H1 (cell line): ENCODE measurements at regions not wholly inside any gene's neighbourhood (a gene's known extent, or its start where the extent isn't known, plus 50 kb on each side); places are given as distances from the start of the nearest gene placed in this dataset.

Experiments
- TAF1 ChIP-seq: IDR thresholded peaks from 2 replicates; pipeline ENCODE4 v1.6.1; 2011; ENCODE audit warnings: mild to moderate bottlenecking, low read depth, low read length
- TF ChIP-seq, protein P1 (sequence below): IDR thresholded peaks from 2 replicates; pipeline ENCODE4 v1.6.1; 2012; ENCODE audit warnings: inconsistent platforms

DNA sequence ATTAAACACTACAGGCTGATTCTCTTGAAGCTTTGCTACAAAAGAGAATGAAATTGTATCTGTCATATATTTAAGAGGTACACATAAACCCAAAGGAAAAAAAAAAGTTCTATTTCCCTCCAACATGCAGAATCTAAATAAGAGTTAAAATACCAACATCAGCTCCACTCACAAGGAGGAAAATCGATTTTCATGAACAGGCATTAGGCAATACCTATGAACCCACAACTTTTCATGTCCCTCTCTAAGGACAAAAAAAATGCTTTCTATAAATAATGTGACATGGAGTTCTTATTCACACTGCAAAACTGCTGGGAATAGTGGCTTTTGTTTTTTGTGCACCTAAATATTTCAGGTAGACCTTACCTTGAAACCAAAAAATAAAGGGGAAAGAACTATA lies 192.5 kb downstream of the KLF12 start:
- TF ChIP-seq, protein P1, sequence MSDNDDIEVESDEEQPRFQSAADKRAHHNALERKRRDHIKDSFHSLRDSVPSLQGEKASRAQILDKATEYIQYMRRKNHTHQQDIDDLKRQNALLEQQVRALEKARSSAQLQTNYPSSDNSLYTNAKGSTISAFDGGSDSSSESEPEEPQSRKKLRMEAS, result no peak
- no peak for TF ChIP-seq TAF1
